HT1080 (cell line): ENCODE measurements at regions not wholly inside any gene's neighbourhood (a gene's known extent, or its start where the extent isn't known, plus 50 kb on each side); places are given as distances from the start of the nearest gene placed in this dataset.
"Not testable (repeated sequence)": the region's sequence is repeated elsewhere in the genome, so short reads cannot be mapped to it uniquely, and the experiment has no call there.

ENCODE experiments used
- DNase-seq: peaks from one replicate; pipeline ENCODE4 v3.0.0-alpha.2; 2015; ENCODE audit warnings: low read depth

GRCh38 chr14:71237556-71237955 is 330.3 kb downstream of the PCNX1 start:
- DNase-seq = no peak

- no peak for DNase-seq
These were observed 331.6 kb downstream of the PCNX1 start for GRCh38 chr14:71238835-71239234.

- no peak for DNase-seq
These were observed 332.9 kb downstream of the PCNX1 start for GRCh38 chr14:71240171-71240570.

GRCh38 chr14:71240866-71241520 is 333.7 kb downstream of the PCNX1 start:
- no peak for DNase-seq

GRCh38 chr14:71242237-71242748 is 335.0 kb downstream of the PCNX1 start:
- DNase-seq = no peak

- no peak for DNase-seq
These were observed 336.4 kb downstream of the PCNX1 start for GRCh38 chr14:71243697-71244096.

GRCh38 chr14:71244341-71244740 is 337.1 kb downstream of the PCNX1 start:
- DNase-seq = no peak

GRCh38 chr14:71245659-71246361 is 338.6 kb downstream of the PCNX1 start:
- no peak for DNase-seq

- DNase-seq = no peak
These were observed 339.3 kb downstream of the PCNX1 start for GRCh38 chr14:71246539-71246938.

- DNase-seq = no peak
These were observed 339.8 kb downstream of the PCNX1 start for GRCh38 chr14:71247106-71247505.

- no peak for DNase-seq
These were observed 340.9 kb downstream of the PCNX1 start for GRCh38 chr14:71248194-71248593.

GRCh38 chr14:71250347-71250746 is 343.1 kb downstream of the PCNX1 start:
- no peak for DNase-seq

GRCh38 chr14:71250791-71251190 is 343.5 kb downstream of the PCNX1 start:
- DNase-seq = no peak

- not testable (repeated sequence) for DNase-seq
These were observed 346.9 kb downstream of the PCNX1 start for GRCh38 chr14:71254091-71254719.

GRCh38 chr14:71261206-71261605 is 353.9 kb downstream of the PCNX1 start:
- no peak for DNase-seq

GRCh38 chr14:71262441-71262840 is 355.2 kb downstream of the PCNX1 start:
- no peak for DNase-seq

GRCh38 chr14:71264260-71264659 is 357.0 kb downstream of the PCNX1 start:
- no peak for DNase-seq

GRCh38 chr14:71267007-71267513 is 359.8 kb downstream of the PCNX1 start:
- DNase-seq = peak; percentile 46

- DNase-seq = no peak
These were observed 360.4 kb downstream of the PCNX1 start for GRCh38 chr14:71267691-71268090.

- DNase-seq = no peak
These were observed 362.9 kb downstream of the PCNX1 start for GRCh38 chr14:71270111-71270510.

- no peak for DNase-seq
These were observed 364.1 kb downstream of the PCNX1 start for GRCh38 chr14:71271166-71271945.
